Activated CD4-positive, alpha-beta memory T cell treated with anti-CD3 and anti-CD28 coated beads for 36 hours (primary cell): ENCODE measurements at regions not wholly inside any gene's neighbourhood (a gene's known extent, or its start where the extent isn't known, plus 50 kb on each side); places are given as distances from the start of the nearest gene placed in this dataset.
"Not testable (repeated sequence)": the region's sequence is repeated elsewhere in the genome, so short reads cannot be mapped to it uniquely, and the experiment has no call there.

Experiments used
- CTCF ChIA-PET: fragments of 350-600 bp; sonication (Branson Sonifier 250); formaldehyde crosslinking; loops from one replicate; lab custom pipeline; 2021; ENCODE audit warnings: antibody characterized with exemption, inconsistent platforms; lab: Charles Lee
- POLR2A ChIA-PET: fragments of 350-600 bp; sonication (Branson Sonifier 250); formaldehyde crosslinking; loops from one replicate; lab custom pipeline; 2021; ENCODE audit warnings: antibody characterized with exemption; lab: Charles Lee
- DNase-seq: peaks from one replicate; pipeline ENCODE4 v3.0.0-alpha.2; 2020
- H3K27ac Mint-ChIP-seq: one replicate; pipeline ENCODE4 v1.8.0; 2021; ENCODE audit warnings: mixed read lengths
- H3K27me3 Mint-ChIP-seq: one replicate; pipeline ENCODE4 v1.8.0; 2021; ENCODE audit warnings: mixed read lengths
- H3K36me3 Mint-ChIP-seq: one replicate; pipeline ENCODE4 v1.8.0; 2021; ENCODE audit warnings: mixed read lengths
- H3K4me1 Mint-ChIP-seq: one replicate; pipeline ENCODE4 v1.8.0; 2021; ENCODE audit warnings: low read depth, mixed read lengths
- H3K4me3 Mint-ChIP-seq: one replicate; pipeline ENCODE4 v1.8.0; 2021; ENCODE audit warnings: mild to moderate bottlenecking, mixed read lengths
- H3K9me3 Mint-ChIP-seq: one replicate; pipeline ENCODE4 v1.8.0; 2021; ENCODE audit warnings: mixed read lengths
- intact Hi-C: fragments of 100-400 bp; cut with micrococcal nuclease; formaldehyde crosslinking; loops from one replicate; pipeline ENCODE4 v1.15.1; 2023

GRCh38 chr5:67728326-67728890, 487.1 kb upstream of the PIK3R1 start:
- Mint-ChIP-seq H3K27ac (no peak overlapping the region), H3K4me3 (no peak overlapping the region), H3K36me3 (no peaks in the 10 kb centered on the region), H3K4me1 (no peaks in the 10 kb centered on the region), H3K27me3 (peaks cover 4% of the 10 kb centered on the region), H3K9me3 (no peaks in the 10 kb centered on the region)
- CTCF ChIA-PET = interaction anchor here (0.7 kb wide), 1 partner anchor 16 kb away, joined by 3 read pairs; no protein-coding TSS in a partner anchor
- POLR2A ChIA-PET = no interaction called here
- no peak for DNase-seq
- intact Hi-C loops = no loop called here

GRCh38 chr5:67725604-67726003, 490.0 kb upstream of the PIK3R1 start:
- H3K27ac Mint-ChIP-seq = no peak overlapping the region
- no peaks in the 10 kb centered on the region for H3K36me3 Mint-ChIP-seq
- H3K9me3 Mint-ChIP-seq = no peaks in the 10 kb centered on the region
- intact Hi-C loops = no loop called here
- POLR2A ChIA-PET = no interaction called here
- no peak overlapping the region for H3K4me3 Mint-ChIP-seq
- H3K27me3 Mint-ChIP-seq = no peaks in the 10 kb centered on the region
- H3K4me1 Mint-ChIP-seq = no peaks in the 10 kb centered on the region
- DNase-seq = no peak
- CTCF ChIA-PET = no interaction called here

GRCh38 chr5:67724412-67725135, 491.0 kb upstream of the PIK3R1 start:
- Mint-ChIP-seq H3K36me3 (no peaks in the 10 kb centered on the region), H3K27ac (no peak overlapping the region), H3K27me3 (no peaks in the 10 kb centered on the region), H3K9me3 (no peaks in the 10 kb centered on the region), H3K4me3 (no peak overlapping the region), H3K4me1 (no peaks in the 10 kb centered on the region)
- DNase-seq = no peak
- intact Hi-C loops = no loop called here
- POLR2A ChIA-PET = no interaction called here
- CTCF ChIA-PET = no interaction called here

DNA sequence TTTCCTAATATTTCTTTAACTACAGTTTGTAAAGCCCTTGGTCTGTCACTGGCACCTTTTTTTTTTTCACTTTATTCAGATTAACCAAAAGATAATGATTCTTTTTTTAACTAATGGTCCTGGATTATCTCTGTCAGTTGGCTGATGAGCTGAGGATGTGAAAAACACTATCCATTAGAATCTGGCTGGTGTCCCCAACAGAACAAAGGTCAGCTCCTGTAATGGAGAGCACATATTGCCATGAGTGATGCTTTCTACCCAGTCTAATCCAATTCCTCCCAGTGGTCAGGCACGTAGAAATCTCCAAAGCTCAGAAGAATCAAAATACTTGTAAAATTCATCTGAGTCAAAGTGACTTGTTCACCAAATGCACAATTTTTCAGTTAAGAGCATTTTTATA, 491.7 kb upstream of the PIK3R1 start:
- H3K9me3 Mint-ChIP-seq = no peaks in the 10 kb centered on the region
- H3K4me3 Mint-ChIP-seq = no peak overlapping the region
- ChIA-PET CTCF (no interaction called here), POLR2A (no interaction called here)
- H3K4me1 Mint-ChIP-seq = no peaks in the 10 kb centered on the region
- no peaks in the 10 kb centered on the region for H3K36me3 Mint-ChIP-seq
- DNase-seq = no peak
- no peak overlapping the region for H3K27ac Mint-ChIP-seq
- no peaks in the 10 kb centered on the region for H3K27me3 Mint-ChIP-seq
- intact Hi-C loops = no loop called here

GRCh38 chr5:67722582-67722981, 493.0 kb upstream of the PIK3R1 start:
- CTCF ChIA-PET, H3K9me3 Mint-ChIP-seq, H3K27me3 Mint-ChIP-seq, H3K27ac Mint-ChIP-seq, POLR2A ChIA-PET, H3K36me3 Mint-ChIP-seq, H3K4me1 Mint-ChIP-seq, H3K4me3 Mint-ChIP-seq, DNase-seq, intact Hi-C loops: not testable (repeated sequence)

GRCh38 chr5:67720162-67720772, 495.3 kb upstream of the PIK3R1 start:
- no peaks in the 10 kb centered on the region for H3K9me3 Mint-ChIP-seq
- H3K4me1 Mint-ChIP-seq = no peaks in the 10 kb centered on the region
- ChIA-PET POLR2A (no interaction called here), CTCF (no interaction called here)
- intact Hi-C loops = no loop called here
- H3K4me3 Mint-ChIP-seq = no peak overlapping the region
- H3K36me3 Mint-ChIP-seq = no peaks in the 10 kb centered on the region
- DNase-seq = no peak
- H3K27ac Mint-ChIP-seq = no peak overlapping the region
- H3K27me3 Mint-ChIP-seq = no peaks in the 10 kb centered on the region

DNA sequence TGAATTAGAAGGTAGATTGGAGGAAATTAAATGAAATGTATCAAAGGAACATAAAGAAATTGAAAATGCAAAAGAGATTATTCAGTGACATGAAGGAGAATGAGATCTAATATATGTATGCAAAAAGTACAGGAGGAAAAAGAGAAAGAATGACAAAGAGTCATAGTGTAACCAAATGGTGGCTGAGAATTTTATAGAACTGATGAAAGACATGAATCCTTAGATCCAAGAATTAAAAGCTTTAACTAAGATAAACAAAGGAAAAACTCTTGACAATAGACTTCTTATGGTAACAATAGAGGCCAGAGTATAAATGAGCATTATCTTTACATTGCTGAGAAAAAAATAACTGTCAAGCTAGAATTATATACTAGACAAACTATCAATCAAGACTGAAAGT, 505.4 kb upstream of the CD180 start:
- H3K9me3 Mint-ChIP-seq = peaks cover 16% of the 10 kb centered on the region
- no peaks in the 10 kb centered on the region for H3K4me1 Mint-ChIP-seq
- no peak overlapping the region for H3K27ac Mint-ChIP-seq
- H3K4me3 Mint-ChIP-seq = no peak overlapping the region
- H3K27me3 Mint-ChIP-seq = peaks cover 7% of the 10 kb centered on the region
- CTCF ChIA-PET = no interaction called here
- POLR2A ChIA-PET = no interaction called here
- H3K36me3 Mint-ChIP-seq = peaks cover 2% of the 10 kb centered on the region
- intact Hi-C loops = no loop called here
- no peak for DNase-seq

DNA sequence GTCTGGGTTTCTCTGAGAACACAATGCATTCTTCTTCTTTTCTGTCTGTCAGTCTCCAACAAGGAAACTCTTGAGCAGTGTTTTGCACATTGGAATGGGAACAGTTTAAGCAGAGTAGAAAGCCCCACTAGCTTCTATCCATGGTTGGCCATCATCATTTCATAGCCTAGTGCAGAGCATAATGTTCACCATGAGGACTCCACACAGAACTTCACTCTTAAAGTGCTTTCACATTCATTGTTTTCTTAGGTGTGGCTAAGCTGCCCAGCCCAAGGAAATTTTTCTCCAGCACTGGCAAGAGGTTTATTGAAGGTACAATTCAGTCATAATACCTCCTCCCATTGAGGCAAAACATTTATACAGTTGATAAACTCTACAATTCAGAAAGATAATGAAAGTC, 503.0 kb upstream of the CD180 start:
- peaks cover 2% of the 10 kb centered on the region for H3K36me3 Mint-ChIP-seq
- no peak overlapping the region for H3K4me3 Mint-ChIP-seq
- no peak overlapping the region for H3K27ac Mint-ChIP-seq
- ChIA-PET CTCF (no interaction called here), POLR2A (no interaction called here)
- intact Hi-C loops = no loop called here
- peaks cover 11% of the 10 kb centered on the region for H3K9me3 Mint-ChIP-seq
- H3K4me1 Mint-ChIP-seq = no peaks in the 10 kb centered on the region
- DNase-seq = no peak
- peaks cover 7% of the 10 kb centered on the region for H3K27me3 Mint-ChIP-seq

DNA sequence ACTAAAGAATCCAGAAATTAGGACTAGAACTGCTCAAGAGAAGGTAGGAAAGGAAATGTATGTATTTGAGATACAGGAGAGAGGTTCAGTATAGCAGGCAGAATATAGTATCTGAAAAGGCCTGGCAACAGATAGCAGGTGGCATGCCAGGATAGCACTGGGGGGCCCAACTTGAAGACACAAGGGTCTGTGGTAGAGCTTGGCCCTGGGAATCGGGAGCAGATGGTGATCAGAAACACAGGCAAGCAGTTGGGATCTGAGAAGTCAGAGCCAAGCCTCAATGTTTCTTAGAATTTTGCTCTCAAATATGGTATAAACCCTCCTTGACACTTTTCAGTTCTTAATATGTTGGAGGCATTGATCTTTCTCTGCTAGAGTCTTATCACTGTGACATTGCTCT, 499.8 kb upstream of the CD180 start:
- ChIA-PET POLR2A (no interaction called here), CTCF (no interaction called here)
- peaks cover 1% of the 10 kb centered on the region for H3K27me3 Mint-ChIP-seq
- H3K27ac Mint-ChIP-seq = no peak overlapping the region
- intact Hi-C loops = no loop called here
- H3K4me3 Mint-ChIP-seq = no peak overlapping the region
- no peak for DNase-seq
- no peaks in the 10 kb centered on the region for H3K4me1 Mint-ChIP-seq
- no peaks in the 10 kb centered on the region for H3K9me3 Mint-ChIP-seq
- no peaks in the 10 kb centered on the region for H3K36me3 Mint-ChIP-seq

- ChIA-PET POLR2A (no interaction called here), CTCF (no interaction called here)
- H3K4me1 Mint-ChIP-seq = no peaks in the 10 kb centered on the region
- no peak overlapping the region for H3K4me3 Mint-ChIP-seq
- no peaks in the 10 kb centered on the region for H3K27me3 Mint-ChIP-seq
- no peaks in the 10 kb centered on the region for H3K36me3 Mint-ChIP-seq
- intact Hi-C loops = no loop called here
- DNase-seq = no peak
- no peaks in the 10 kb centered on the region for H3K9me3 Mint-ChIP-seq
- H3K27ac Mint-ChIP-seq = no peak overlapping the region
These were observed 498.8 kb upstream of the CD180 start for GRCh38 chr5:67695369-67695768.

DNA sequence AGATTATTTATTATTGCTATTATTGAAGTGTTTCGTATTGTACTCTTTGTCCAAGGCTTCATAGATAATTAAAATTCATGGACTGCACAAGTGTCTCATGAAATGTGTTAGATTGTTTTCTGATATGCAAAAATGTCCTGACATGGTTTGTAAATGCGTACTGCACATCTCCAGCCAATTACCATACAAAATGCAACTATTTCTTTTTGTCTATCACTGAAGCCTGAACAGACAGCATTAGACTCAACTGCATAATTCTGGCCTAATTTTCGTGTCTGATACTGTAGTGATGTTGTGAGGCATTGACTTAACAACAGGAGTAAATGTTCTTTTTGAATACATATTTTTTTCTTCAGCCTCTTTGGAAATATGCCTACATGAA, 498.2 kb upstream of the CD180 start:
- intact Hi-C loops = no loop called here
- no peaks in the 10 kb centered on the region for H3K27me3 Mint-ChIP-seq

DNA sequence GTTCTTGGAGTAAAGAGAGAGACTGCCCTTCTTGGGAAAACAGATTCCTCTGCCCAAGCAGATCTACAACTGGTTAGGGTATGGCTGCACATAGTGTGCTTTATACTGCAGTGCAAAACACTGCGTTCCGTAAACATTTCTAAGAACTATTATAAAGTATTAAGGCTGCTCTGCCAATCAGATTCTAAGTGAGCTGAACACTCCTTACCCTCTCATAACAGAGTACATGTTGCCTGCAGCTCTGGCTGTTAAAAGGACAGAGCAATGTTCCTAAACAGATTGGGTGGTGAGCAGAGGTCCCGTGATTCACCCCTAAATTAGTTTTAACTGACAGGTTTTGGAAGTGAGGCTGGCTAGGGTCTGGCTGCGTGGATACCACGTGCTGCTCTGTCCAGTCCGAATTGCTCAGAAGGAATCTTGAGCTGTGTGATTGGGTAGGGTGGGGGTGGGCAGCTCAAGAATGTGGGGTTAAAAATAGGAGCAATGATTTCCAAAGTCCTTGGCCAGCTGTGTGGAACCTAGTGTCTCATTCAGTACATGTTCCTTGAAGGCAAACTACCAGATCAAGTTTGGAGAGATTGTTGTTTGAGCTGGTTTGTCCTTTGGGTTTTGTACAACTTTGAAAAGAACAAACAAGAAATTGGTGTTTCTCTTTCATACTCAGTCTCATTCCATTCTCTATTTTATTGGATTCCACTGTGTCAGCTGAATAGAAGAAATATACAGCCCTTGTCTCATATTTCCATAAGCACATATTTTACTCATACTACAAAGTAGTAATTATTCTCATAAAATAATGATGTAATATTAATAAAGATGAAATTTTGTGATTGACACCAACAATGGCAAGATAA, 497.6 kb upstream of the CD180 start:
- Mint-ChIP-seq H3K27ac (no peak overlapping the region), H3K27me3 (no peaks in the 10 kb centered on the region), H3K36me3 (no peaks in the 10 kb centered on the region), H3K4me3 (no peak overlapping the region), H3K4me1 (no peaks in the 10 kb centered on the region), H3K9me3 (no peaks in the 10 kb centered on the region)
- ChIA-PET POLR2A (no interaction called here), CTCF (no interaction called here)
- intact Hi-C loops = no loop called here
- no peak for DNase-seq

More for the DNA sequence above, 498.2 kb upstream of the CD180 start:
- Mint-ChIP-seq H3K4me1 (no peaks in the 10 kb centered on the region), H3K4me3 (no peak overlapping the region), H3K36me3 (no peaks in the 10 kb centered on the region), H3K27ac (no peak overlapping the region), H3K9me3 (no peaks in the 10 kb centered on the region)
- ChIA-PET POLR2A (no interaction called here), CTCF (no interaction called here)
- no peak for DNase-seq
